ENCODE measurements at regions not wholly inside any gene's neighbourhood (a gene's known extent, or its start where the extent isn't known, plus 50 kb on each side); places are given as distances from the start of the nearest gene placed in this dataset.

GRCh38 chr14:76956316-76957090 lies 72.0 kb downstream of the IRF2BPL start:
- no peak for TF ChIP-seq EZH2 (IDR thresholded peaks at IDR 0.05; ENCODE audit: insufficient read depth, poor library complexity, severe bottlenecking)
- TF ChIP-seq EZH2phosphoT487 (IDR thresholded peaks at IDR 0.05; ENCODE audit: insufficient read depth, low read depth), result no peak

Data from GM23248 (cell line).